ENCODE measurements at regions not wholly inside any gene's neighbourhood (a gene's known extent, or its start where the extent isn't known, plus 50 kb on each side); places are given as distances from the start of the nearest gene placed in this dataset.

- TF ChIP-seq POLR2A (IDR thresholded peaks at IDR 0.05; ENCODE audit: low read depth, low read length) (no peak), SPI1 (IDR thresholded peaks at IDR 0.05; ENCODE audit: low read depth, low read length) (no peak), POLR2AphosphoS5 (IDR thresholded peaks at IDR 0.05; ENCODE audit: low read depth, low read length) (no peak), TAF1 (IDR thresholded peaks at IDR 0.05; ENCODE audit: low read depth, low read length) (no peak), PAX5 (IDR thresholded peaks at IDR 0.05; ENCODE audit: insufficient read depth, low read length, severe bottlenecking) (no peak)
These were observed 704.6 kb downstream of the EFNB2 start for GRCh38 chr13:105830821-105831220.

Data from GM12891 (cell line).